ENCODE measurements at regions not wholly inside any gene's neighbourhood (a gene's known extent, or its start where the extent isn't known, plus 50 kb on each side); places are given as distances from the start of the nearest gene placed in this dataset.
"Not testable (repeated sequence)": the region's sequence is repeated elsewhere in the genome, so short reads cannot be mapped to it uniquely, and the experiment has no call there.

GRCh38 chr3:168738527-168739325 lies 643.0 kb upstream of the GOLIM4 start:
- DNase-seq, result no peak

GRCh38 chr3:168736202-168736601 lies 640.5 kb upstream of the GOLIM4 start:
- DNase-seq, result no peak

- DNase-seq, result no peak
Observed at GRCh38 chr3:168730073-168730472, 634.3 kb upstream of the GOLIM4 start.

GRCh38 chr3:168722091-168722490 lies 626.4 kb upstream of the GOLIM4 start:
- no peak for DNase-seq

- no peak for DNase-seq
Observed at GRCh38 chr3:168714609-168715240, 619.0 kb upstream of the GOLIM4 start.

- DNase-seq, result peak; percentile 73 to 91
Observed at GRCh38 chr3:168709073-168709472, 613.3 kb upstream of the GOLIM4 start.

- DNase-seq, result no peak
Observed at GRCh38 chr3:168707900-168708299, 612.2 kb upstream of the GOLIM4 start.

GRCh38 chr3:168705412-168705811 lies 609.7 kb upstream of the GOLIM4 start:
- DNase-seq, result no peak

- no peak for DNase-seq
Observed at GRCh38 chr3:168696051-168696450, 600.3 kb upstream of the GOLIM4 start.

- no peak for DNase-seq
Observed at GRCh38 chr3:168693870-168694269, 598.1 kb upstream of the GOLIM4 start.

- no peak for DNase-seq
Observed at GRCh38 chr3:168688267-168688666, 592.5 kb upstream of the GOLIM4 start.

GRCh38 chr3:168684519-168684918 lies 588.8 kb upstream of the GOLIM4 start:
- no peak for DNase-seq

- DNase-seq, result no peak
Observed at GRCh38 chr3:168678730-168679129, 583.0 kb upstream of the GOLIM4 start.

GRCh38 chr3:168671091-168671490 lies 575.4 kb upstream of the GOLIM4 start:
- DNase-seq, result peak; percentile 68 to 86

- DNase-seq, result not testable (repeated sequence)
Observed at GRCh38 chr3:168660879-168661657, 565.3 kb upstream of the GOLIM4 start.

GRCh38 chr3:168659015-168659414 lies 563.3 kb upstream of the GOLIM4 start:
- no peak for DNase-seq

- DNase-seq, result no peak
Observed at GRCh38 chr3:168655611-168656010, 559.9 kb upstream of the GOLIM4 start.

GRCh38 chr3:168654700-168655099 lies 559.0 kb upstream of the GOLIM4 start:
- DNase-seq, result no peak

- no peak for DNase-seq
Observed at GRCh38 chr3:168653255-168653654, 557.5 kb upstream of the GOLIM4 start.

GRCh38 chr3:168648321-168648720 lies 552.6 kb upstream of the GOLIM4 start:
- no peak for DNase-seq

- DNase-seq, result no peak
Observed at GRCh38 chr3:168647582-168647981, 551.9 kb upstream of the GOLIM4 start.

GRCh38 chr3:168645180-168645579 lies 549.5 kb upstream of the GOLIM4 start:
- DNase-seq, result no peak

- DNase-seq, result no peak
Observed at GRCh38 chr3:168628549-168628948, 532.8 kb upstream of the GOLIM4 start.

GRCh38 chr3:168625477-168625876 lies 529.8 kb upstream of the GOLIM4 start:
- DNase-seq, result no peak
